ENCODE measurements at regions not wholly inside any gene's neighbourhood (a gene's known extent, or its start where the extent isn't known, plus 50 kb on each side); places are given as distances from the start of the nearest gene placed in this dataset.

GRCh38 chr2:120864981-120865380, 129.3 kb downstream of the GLI2 start:
- POLR2A ChIA-PET = no interaction called here

GRCh38 chr2:120865656-120866055, 130.0 kb downstream of the GLI2 start:
- no peak overlapping the region for H2AFZ ChIP-seq (ENCODE audit: low read length)
- H3K27ac ChIP-seq (ENCODE audit: extremely low read length, insufficient read depth, low read length) = no peak overlapping the region
- H3K9me3 ChIP-seq (ENCODE audit: low read length) = no peaks in the 10 kb centered on the region
- H4K20me1 ChIP-seq (ENCODE audit: insufficient read depth, low read length) = no peaks in the 10 kb centered on the region; the same call in 1 of the 2 replicates
- 18% methylated on average over 7 of the region's 8 CpGs for WGBS (ENCODE audit: low lambda C conversion rate)
- intact Hi-C loops (cut with micrococcal nuclease; ENCODE audit: unreplicated experiment) = no loop called here
- DNase-seq (ENCODE audit: low spot score) = no peak
- ChIA-PET CTCF (ENCODE audit: low intra/inter-chr PET ratio, low total read pairs) (no interaction called here), POLR2A (no interaction called here)
- no peak for ATAC-seq
- no peaks in the 10 kb centered on the region for H3K36me3 ChIP-seq (replicated peaks in 1 of 2; ENCODE audit: control insufficient read depth in 1 of 2, insufficient read depth in 2 of 2, low read length in 2 of 2)
- no peak overlapping the region for H3K4me2 ChIP-seq (ENCODE audit: low read depth, low read length)
- TF ChIP-seq HNF4G (IDR thresholded peaks at IDR 0.05; ENCODE audit: borderline replicate concordance, low read depth, low read length) = no peak
- no peak for TF ChIP-seq HNF4G (CRISPR knock-in tag; IDR thresholded peaks at IDR 0.05; ENCODE audit: borderline replicate concordance, low read depth)
- no peak for TF ChIP-seq ZNF224 (CRISPR knock-in tag; IDR thresholded peaks at IDR 0.05)
- no peak for TF ChIP-seq SMYD3 (CRISPR knock-in tag; IDR thresholded peaks at IDR 0.05)
- TF ChIP-seq XBP1 (CRISPR knock-in tag; IDR thresholded peaks at IDR 0.05) = no peak
- TF ChIP-seq MAFK (conservative IDR thresholded peaks at IDR 0.05 in 1 of 2, IDR thresholded peaks at IDR 0.05 in 1 of 2; ENCODE audit: low read length in 2 of 2) = no peak
- H3K4me1 ChIP-seq (ENCODE audit: insufficient read depth, low read length) = no peaks in the 10 kb centered on the region
- no peaks in the 10 kb centered on the region for H3K79me2 ChIP-seq (ENCODE audit: insufficient read depth, low read length)
- FAIRE-seq = no peak
- no peak overlapping the region for H3K9ac ChIP-seq (ENCODE audit: insufficient read depth, low read depth, low read length)
- in situ Hi-C loops (cut with HindIII; ENCODE audit: extremely low pct_ligation_motif_present, low pct_unique_long_range_greater_than_20kb) = no loop called here
- BruUV-seq (replicated peaks) = no TSS peak
- H3K4me3 ChIP-seq (replicated peaks in 1 of 3; ENCODE audit: insufficient read depth in 1 of 3, low read depth in 2 of 3, low read length in 3 of 3) = no peak overlapping the region
- peaks cover 14 to 89% of the 10 kb centered on the region in 2 experiments; a peak in 4 of 5 replicates for H3K27me3 ChIP-seq (ENCODE audit: control insufficient read depth in 1 of 2, insufficient read depth in 2 of 2, low read length in 2 of 2)

More at GRCh38 chr2:120864981-120865380, 129.3 kb downstream of the GLI2 start:
- BruUV-seq (replicated peaks) = no TSS peak
- no peak for ATAC-seq
- Histone ChIP-seq H3K36me3 (replicated peaks in 1 of 2; ENCODE audit: control insufficient read depth in 1 of 2, insufficient read depth in 2 of 2, low read length in 2 of 2) (no peaks in the 10 kb centered on the region), H3K9ac (ENCODE audit: insufficient read depth, low read depth, low read length) (no peak overlapping the region), H2AFZ (ENCODE audit: low read length) (no peak overlapping the region), H3K4me1 (ENCODE audit: insufficient read depth, low read length) (no peaks in the 10 kb centered on the region), H3K4me3 (replicated peaks in 1 of 3; ENCODE audit: insufficient read depth in 1 of 3, low read depth in 2 of 3, low read length in 3 of 3) (no peak overlapping the region), H3K79me2 (ENCODE audit: insufficient read depth, low read length) (no peaks in the 10 kb centered on the region), H3K9me3 (ENCODE audit: low read length) (no peaks in the 10 kb centered on the region), H3K27ac (ENCODE audit: extremely low read length, insufficient read depth, low read length) (no peak overlapping the region), H4K20me1 (ENCODE audit: insufficient read depth, low read length) (no peaks in the 10 kb centered on the region; the same call in 1 of the 2 replicates), H3K27me3 (ENCODE audit: control insufficient read depth in 1 of 2, insufficient read depth in 2 of 2, low read length in 2 of 2) (peaks cover 11 to 89% of the 10 kb centered on the region in 2 experiments; a peak in 4 of 5 replicates), H3K4me2 (ENCODE audit: low read depth, low read length) (no peak overlapping the region)
- CTCF ChIA-PET (ENCODE audit: low intra/inter-chr PET ratio, low total read pairs) = no interaction called here
- WGBS (ENCODE audit: low lambda C conversion rate) = 11% methylated on average over 9 of the region's 11 CpGs
- no peak for DNase-seq (ENCODE audit: low spot score)
- FAIRE-seq = no peak
- intact Hi-C loops (cut with micrococcal nuclease; ENCODE audit: unreplicated experiment) (no loop called here), in situ Hi-C loops (cut with HindIII; ENCODE audit: extremely low pct_ligation_motif_present, low pct_unique_long_range_greater_than_20kb) (no loop called here)
- TF ChIP-seq NFYC (CRISPR knock-in tag; IDR thresholded peaks at IDR 0.05) (no peak), ZKSCAN8 (CRISPR knock-in tag; IDR thresholded peaks at IDR 0.05; ENCODE audit: borderline replicate concordance) (no peak), ZFP90 (CRISPR knock-in tag; IDR thresholded peaks at IDR 0.05; ENCODE audit: borderline replicate concordance) (no peak)

All from HepG2 (cell line).